ENCODE measurements at regions not wholly inside any gene's neighbourhood (a gene's known extent, or its start where the extent isn't known, plus 50 kb on each side); places are given as distances from the start of the nearest gene placed in this dataset.

DNA sequence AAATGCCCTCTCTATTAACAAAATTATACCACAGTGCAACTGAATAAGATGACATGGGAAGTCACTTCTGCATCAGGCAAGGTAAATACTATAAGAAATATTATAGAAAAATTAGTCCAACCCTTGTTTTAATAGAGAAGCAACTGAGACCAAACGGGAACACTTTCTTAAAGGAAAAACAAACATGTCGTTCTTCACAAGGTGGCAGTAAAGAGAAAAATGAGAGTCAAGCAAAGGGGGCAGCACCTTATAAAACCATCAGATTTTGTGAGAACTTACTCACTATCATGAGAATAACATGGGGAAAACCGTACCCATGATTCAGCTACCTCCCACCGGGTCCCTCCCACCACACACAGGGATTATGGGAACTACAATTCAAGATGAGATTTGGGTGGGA is 481.7 kb upstream of the CRIM1 start:
- H3K27ac ChIP-seq (ENCODE audit: insufficient read depth, low read length, poor library complexity, severe bottlenecking) = no peak overlapping the region
- DNase-seq = no peak
- H3K27me3 ChIP-seq (replicated peaks; ENCODE audit: control insufficient read depth, insufficient read depth, low read length, poor library complexity, severe bottlenecking) = no peaks in the 10 kb centered on the region
- no peaks in the 10 kb centered on the region for H3K36me3 ChIP-seq (ENCODE audit: control insufficient read depth, insufficient read depth, low read length)
- no peaks in the 10 kb centered on the region for H3K4me1 ChIP-seq (ENCODE audit: control insufficient read depth, insufficient read depth, low read length, poor library complexity, severe bottlenecking)
- H3K4me3 ChIP-seq (ENCODE audit: insufficient read depth, low read depth, low read length, poor library complexity, severe bottlenecking) = no peak overlapping the region
- no peaks in the 10 kb centered on the region for H3K9me3 ChIP-seq (ENCODE audit: control insufficient read depth, low read length)

DNA sequence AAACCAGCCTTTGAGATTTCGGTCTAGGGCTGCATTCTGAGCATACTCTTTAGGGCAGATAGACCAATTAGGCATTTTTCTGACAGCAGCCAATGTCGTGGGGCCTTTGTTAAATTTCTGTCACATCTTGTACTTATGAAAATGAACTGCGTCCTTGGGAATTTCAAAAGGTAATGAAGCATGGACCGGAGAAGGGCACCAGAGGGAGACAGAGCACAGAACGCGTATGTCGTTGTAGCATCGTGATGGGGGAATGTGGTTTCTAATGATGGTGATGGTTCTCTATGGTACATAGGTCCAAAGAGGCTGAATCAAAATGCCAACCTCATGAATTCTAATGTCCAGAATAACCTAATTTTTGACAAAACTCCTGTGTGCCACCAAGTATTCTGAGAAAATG is 483.9 kb upstream of the CRIM1 start:
- H3K27me3 ChIP-seq (replicated peaks; ENCODE audit: control insufficient read depth, insufficient read depth, low read length, poor library complexity, severe bottlenecking) = no peaks in the 10 kb centered on the region
- no peak overlapping the region for H3K27ac ChIP-seq (ENCODE audit: insufficient read depth, low read length, poor library complexity, severe bottlenecking)
- DNase-seq = no peak
- H3K4me1 ChIP-seq (ENCODE audit: control insufficient read depth, insufficient read depth, low read length, poor library complexity, severe bottlenecking) = no peaks in the 10 kb centered on the region
- no peaks in the 10 kb centered on the region for H3K9me3 ChIP-seq (ENCODE audit: control insufficient read depth, low read length)
- no peaks in the 10 kb centered on the region for H3K36me3 ChIP-seq (ENCODE audit: control insufficient read depth, insufficient read depth, low read length)
- H3K4me3 ChIP-seq (ENCODE audit: insufficient read depth, low read depth, low read length, poor library complexity, severe bottlenecking) = no peak overlapping the region

DNA sequence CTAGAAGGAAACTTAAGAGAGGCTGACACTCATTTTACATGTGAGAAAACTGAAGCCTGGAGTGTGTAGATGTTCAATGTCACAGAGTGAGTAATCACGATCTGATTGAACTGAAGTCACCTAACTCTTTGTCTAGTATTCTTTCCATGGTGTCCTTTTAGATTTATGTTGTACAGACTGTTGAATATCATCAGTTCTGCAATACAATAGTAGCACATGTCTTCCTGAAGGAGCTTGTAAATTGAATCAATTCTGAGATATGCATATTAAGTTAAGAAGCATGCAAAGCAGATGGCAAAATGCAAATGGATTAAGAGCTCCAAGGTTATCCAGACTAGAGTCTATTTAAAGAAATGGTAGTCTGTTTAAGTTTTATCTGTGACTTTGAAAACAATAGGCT is 484.9 kb upstream of the CRIM1 start:
- no peaks in the 10 kb centered on the region for H3K9me3 ChIP-seq (ENCODE audit: control insufficient read depth, low read length)
- no peaks in the 10 kb centered on the region for H3K4me1 ChIP-seq (ENCODE audit: control insufficient read depth, insufficient read depth, low read length, poor library complexity, severe bottlenecking)
- H3K36me3 ChIP-seq (ENCODE audit: control insufficient read depth, insufficient read depth, low read length) = no peaks in the 10 kb centered on the region
- no peak for DNase-seq
- no peak overlapping the region for H3K27ac ChIP-seq (ENCODE audit: insufficient read depth, low read length, poor library complexity, severe bottlenecking)
- H3K4me3 ChIP-seq (ENCODE audit: insufficient read depth, low read depth, low read length, poor library complexity, severe bottlenecking) = no peak overlapping the region
- H3K27me3 ChIP-seq (replicated peaks; ENCODE audit: control insufficient read depth, insufficient read depth, low read length, poor library complexity, severe bottlenecking) = no peaks in the 10 kb centered on the region

DNA sequence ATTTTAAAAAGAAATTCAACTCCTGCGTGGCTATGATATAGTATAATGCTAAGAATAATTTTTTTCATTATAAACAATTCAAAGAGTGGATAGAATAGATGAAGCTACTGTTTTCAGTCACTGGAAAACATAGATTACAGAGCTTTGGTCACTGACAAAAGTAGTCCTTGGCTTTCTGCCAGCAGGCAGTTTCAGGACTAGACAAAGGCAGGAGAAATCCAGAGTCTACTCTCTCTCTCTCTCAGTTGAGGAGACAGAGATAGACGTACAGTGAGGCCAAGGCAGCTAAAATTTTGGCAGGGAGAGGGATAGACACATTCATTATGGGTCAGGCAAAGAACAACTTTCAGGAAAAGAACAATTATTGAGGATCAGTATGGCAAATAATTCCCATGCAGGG is 491.4 kb upstream of the CRIM1 start:
- Histone ChIP-seq H3K4me3 (ENCODE audit: insufficient read depth, low read depth, low read length, poor library complexity, severe bottlenecking) (no peak overlapping the region), H3K9me3 (ENCODE audit: control insufficient read depth, low read length) (no peaks in the 10 kb centered on the region), H3K4me1 (ENCODE audit: control insufficient read depth, insufficient read depth, low read length, poor library complexity, severe bottlenecking) (no peaks in the 10 kb centered on the region), H3K27ac (ENCODE audit: insufficient read depth, low read length, poor library complexity, severe bottlenecking) (no peak overlapping the region), H3K27me3 (replicated peaks; ENCODE audit: control insufficient read depth, insufficient read depth, low read length, poor library complexity, severe bottlenecking) (no peaks in the 10 kb centered on the region), H3K36me3 (ENCODE audit: control insufficient read depth, insufficient read depth, low read length) (no peaks in the 10 kb centered on the region)
- DNase-seq = no peak

DNA sequence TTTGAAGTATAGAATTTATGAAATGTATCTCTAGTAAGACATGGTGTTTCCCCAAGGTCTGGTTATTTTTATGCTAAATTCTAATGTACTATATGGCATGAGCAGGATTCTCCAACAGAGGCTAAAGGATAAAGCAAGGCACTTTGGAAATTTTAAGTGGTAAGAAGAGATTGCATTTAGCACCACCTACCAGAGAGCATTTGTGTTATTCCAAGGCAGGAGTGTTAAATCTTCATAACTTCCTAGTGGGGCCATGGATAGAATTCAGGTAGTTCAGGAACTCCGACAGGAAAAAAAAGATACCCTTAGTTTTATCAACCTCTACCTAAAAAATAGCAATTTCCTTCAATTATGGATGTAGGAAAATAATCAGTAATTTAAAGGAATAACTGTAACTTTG is 497.4 kb upstream of the CRIM1 start:
- no peaks in the 10 kb centered on the region for H3K27me3 ChIP-seq (replicated peaks; ENCODE audit: control insufficient read depth, insufficient read depth, low read length, poor library complexity, severe bottlenecking)
- no peaks in the 10 kb centered on the region for H3K4me1 ChIP-seq (ENCODE audit: control insufficient read depth, insufficient read depth, low read length, poor library complexity, severe bottlenecking)
- no peaks in the 10 kb centered on the region for H3K9me3 ChIP-seq (ENCODE audit: control insufficient read depth, low read length)
- H3K4me3 ChIP-seq (ENCODE audit: insufficient read depth, low read depth, low read length, poor library complexity, severe bottlenecking) = no peak overlapping the region
- no peaks in the 10 kb centered on the region for H3K36me3 ChIP-seq (ENCODE audit: control insufficient read depth, insufficient read depth, low read length)
- DNase-seq = no peak
- H3K27ac ChIP-seq (ENCODE audit: insufficient read depth, low read length, poor library complexity, severe bottlenecking) = no peak overlapping the region

DNA sequence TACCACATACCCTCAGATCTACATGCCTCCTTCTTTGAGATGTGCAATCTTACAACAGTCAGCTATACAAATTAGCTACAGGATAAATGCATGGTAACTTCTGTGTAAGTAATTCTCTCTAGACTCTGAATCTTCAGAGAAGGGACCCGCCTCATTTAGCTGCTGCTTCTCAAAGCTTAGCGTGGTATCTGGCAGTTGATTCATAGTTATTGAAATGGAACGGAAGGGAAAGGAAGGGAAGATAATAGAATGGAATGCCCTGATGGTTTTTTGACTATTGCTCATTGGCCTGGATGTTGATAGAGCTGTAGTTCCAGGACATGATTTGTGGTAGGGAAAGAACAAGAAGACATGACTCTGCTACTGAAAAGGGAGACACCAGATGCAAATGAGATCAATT is 498.1 kb upstream of the CRIM1 start:
- no peaks in the 10 kb centered on the region for H3K36me3 ChIP-seq (ENCODE audit: control insufficient read depth, insufficient read depth, low read length)
- no peak overlapping the region for H3K4me3 ChIP-seq (ENCODE audit: insufficient read depth, low read depth, low read length, poor library complexity, severe bottlenecking)
- no peak overlapping the region for H3K27ac ChIP-seq (ENCODE audit: insufficient read depth, low read length, poor library complexity, severe bottlenecking)
- no peaks in the 10 kb centered on the region for H3K27me3 ChIP-seq (replicated peaks; ENCODE audit: control insufficient read depth, insufficient read depth, low read length, poor library complexity, severe bottlenecking)
- no peaks in the 10 kb centered on the region for H3K4me1 ChIP-seq (ENCODE audit: control insufficient read depth, insufficient read depth, low read length, poor library complexity, severe bottlenecking)
- no peaks in the 10 kb centered on the region for H3K9me3 ChIP-seq (ENCODE audit: control insufficient read depth, low read length)
- DNase-seq = no peak

DNA sequence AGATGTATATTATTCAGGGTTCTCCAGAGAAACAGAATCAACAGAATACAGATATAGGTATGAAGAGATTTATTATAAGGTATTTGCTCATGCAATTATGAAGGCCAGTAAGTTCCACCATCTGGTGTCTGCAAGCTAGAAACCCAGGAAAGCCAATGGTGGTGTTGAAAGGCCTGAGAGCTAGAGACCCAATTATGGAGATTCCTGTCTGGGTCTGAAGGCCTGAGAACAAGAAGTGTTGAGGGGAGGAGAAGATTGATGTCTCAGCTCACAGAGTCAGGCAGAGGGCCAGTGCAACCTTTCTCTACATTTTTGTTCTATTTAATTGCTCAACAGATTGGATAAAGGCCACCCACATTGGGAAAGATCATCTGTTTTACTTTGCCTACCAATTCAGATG is 524.2 kb upstream of the CRIM1 start:
- Histone ChIP-seq H3K27me3 (replicated peaks; ENCODE audit: control insufficient read depth, insufficient read depth, low read length, poor library complexity, severe bottlenecking) (no peaks in the 10 kb centered on the region), H3K27ac (ENCODE audit: insufficient read depth, low read length, poor library complexity, severe bottlenecking) (no peak overlapping the region), H3K36me3 (ENCODE audit: control insufficient read depth, insufficient read depth, low read length) (no peaks in the 10 kb centered on the region), H3K9me3 (ENCODE audit: control insufficient read depth, low read length) (no peaks in the 10 kb centered on the region), H3K4me1 (ENCODE audit: control insufficient read depth, insufficient read depth, low read length, poor library complexity, severe bottlenecking) (no peaks in the 10 kb centered on the region), H3K4me3 (ENCODE audit: insufficient read depth, low read depth, low read length, poor library complexity, severe bottlenecking) (no peak overlapping the region)
- DNase-seq = no peak

DNA sequence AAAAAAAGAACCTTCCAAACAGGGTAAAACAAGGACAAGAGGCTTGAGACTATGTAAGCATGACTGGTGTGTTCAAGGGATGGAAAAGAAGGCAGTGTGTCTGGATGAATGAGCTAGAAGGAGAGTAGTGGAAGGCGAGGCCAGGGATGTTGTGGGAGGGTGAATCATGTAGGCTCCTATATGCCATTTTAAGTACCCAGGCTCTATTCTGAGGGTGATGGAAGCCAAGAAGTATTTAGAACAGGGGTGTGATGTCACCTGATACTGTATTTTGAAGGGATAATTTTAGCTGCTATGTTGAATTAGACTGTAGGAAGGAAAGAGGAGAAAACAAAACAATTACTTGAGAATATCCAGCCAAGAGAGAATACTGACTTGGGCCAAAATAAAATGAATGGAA is 524.7 kb upstream of the CRIM1 start:
- Histone ChIP-seq H3K9me3 (ENCODE audit: control insufficient read depth, low read length) (no peaks in the 10 kb centered on the region), H3K4me3 (ENCODE audit: insufficient read depth, low read depth, low read length, poor library complexity, severe bottlenecking) (no peak overlapping the region), H3K27me3 (replicated peaks; ENCODE audit: control insufficient read depth, insufficient read depth, low read length, poor library complexity, severe bottlenecking) (no peaks in the 10 kb centered on the region), H3K36me3 (ENCODE audit: control insufficient read depth, insufficient read depth, low read length) (no peaks in the 10 kb centered on the region), H3K4me1 (ENCODE audit: control insufficient read depth, insufficient read depth, low read length, poor library complexity, severe bottlenecking) (no peaks in the 10 kb centered on the region), H3K27ac (ENCODE audit: insufficient read depth, low read length, poor library complexity, severe bottlenecking) (no peak overlapping the region)
- no peak for DNase-seq

DNA sequence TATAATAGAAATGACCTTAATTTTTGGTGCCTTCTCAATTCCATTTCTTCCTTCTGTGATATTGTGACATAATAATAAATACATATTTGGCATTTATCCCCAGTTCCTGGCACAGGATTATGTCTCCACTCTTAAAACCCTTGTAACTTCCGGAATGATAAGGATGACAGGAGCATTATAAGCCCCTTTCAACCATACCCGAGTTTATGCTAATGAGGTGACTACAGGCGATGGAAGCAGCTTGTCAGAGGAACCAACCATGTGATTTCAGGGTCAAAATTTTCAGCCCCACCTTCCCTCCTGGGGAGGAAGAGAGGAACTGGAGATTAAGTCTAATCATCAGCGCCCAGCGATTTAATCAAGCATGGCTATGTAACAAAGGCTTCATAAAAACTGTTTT is 528.5 kb upstream of the CRIM1 start:
- DNase-seq = no peak
- no peaks in the 10 kb centered on the region for H3K9me3 ChIP-seq (ENCODE audit: control insufficient read depth, low read length)
- no peaks in the 10 kb centered on the region for H3K27me3 ChIP-seq (replicated peaks; ENCODE audit: control insufficient read depth, insufficient read depth, low read length, poor library complexity, severe bottlenecking)
- H3K36me3 ChIP-seq (ENCODE audit: control insufficient read depth, insufficient read depth, low read length) = no peaks in the 10 kb centered on the region
- no peak overlapping the region for H3K4me3 ChIP-seq (ENCODE audit: insufficient read depth, low read depth, low read length, poor library complexity, severe bottlenecking)
- no peak overlapping the region for H3K27ac ChIP-seq (ENCODE audit: insufficient read depth, low read length, poor library complexity, severe bottlenecking)
- H3K4me1 ChIP-seq (ENCODE audit: control insufficient read depth, insufficient read depth, low read length, poor library complexity, severe bottlenecking) = no peaks in the 10 kb centered on the region

DNA sequence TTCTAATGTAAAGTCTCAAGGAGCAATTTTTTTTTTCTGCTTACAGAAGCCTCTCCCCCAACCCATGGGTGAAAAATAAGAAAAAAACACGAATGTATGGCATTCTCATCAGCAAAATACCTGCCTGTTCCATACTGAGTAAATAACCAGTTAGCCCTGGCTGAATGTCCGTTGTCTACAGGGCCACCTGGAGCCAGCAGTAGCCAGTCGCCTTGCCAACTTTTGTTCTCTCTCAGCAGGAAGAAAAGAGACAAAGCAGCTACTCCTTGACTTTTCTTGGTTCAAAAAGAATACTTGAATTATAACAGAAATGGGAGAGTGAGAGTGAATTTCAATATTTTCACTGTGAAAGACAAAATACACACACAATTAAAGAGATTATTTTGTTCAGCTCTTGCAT is 532.9 kb upstream of the CRIM1 start:
- no peaks in the 10 kb centered on the region for H3K4me1 ChIP-seq (ENCODE audit: control insufficient read depth, insufficient read depth, low read length, poor library complexity, severe bottlenecking)
- no peak overlapping the region for H3K4me3 ChIP-seq (ENCODE audit: insufficient read depth, low read depth, low read length, poor library complexity, severe bottlenecking)

DNA sequence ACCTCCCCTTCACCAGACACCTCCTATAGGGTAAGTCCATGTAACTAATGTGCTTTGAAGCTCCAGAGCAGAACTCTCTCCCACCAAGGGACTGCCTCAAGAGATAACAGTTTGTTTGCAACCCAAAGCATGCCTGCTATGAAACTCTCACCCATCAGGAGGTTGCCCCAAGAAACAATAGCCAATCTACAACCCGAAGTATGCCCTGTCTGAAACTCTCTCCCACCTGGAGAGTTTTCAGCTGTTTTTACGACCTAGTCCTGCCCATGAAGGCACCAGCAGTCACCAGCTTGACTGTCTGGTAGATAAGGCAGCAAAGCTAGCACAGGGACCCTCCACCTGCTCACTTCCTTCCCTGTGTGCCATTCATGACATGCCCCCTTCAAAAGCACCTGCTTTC is 533.9 kb upstream of the CRIM1 start:
- no peak for DNase-seq
- no peaks in the 10 kb centered on the region for H3K4me1 ChIP-seq (ENCODE audit: control insufficient read depth, insufficient read depth, low read length, poor library complexity, severe bottlenecking)
- no peaks in the 10 kb centered on the region for H3K27me3 ChIP-seq (replicated peaks; ENCODE audit: control insufficient read depth, insufficient read depth, low read length, poor library complexity, severe bottlenecking)
- H3K9me3 ChIP-seq (ENCODE audit: control insufficient read depth, low read length) = no peaks in the 10 kb centered on the region
- no peak overlapping the region for H3K4me3 ChIP-seq (ENCODE audit: insufficient read depth, low read depth, low read length, poor library complexity, severe bottlenecking)
- H3K27ac ChIP-seq (ENCODE audit: insufficient read depth, low read length, poor library complexity, severe bottlenecking) = no peak overlapping the region
- H3K36me3 ChIP-seq (ENCODE audit: control insufficient read depth, insufficient read depth, low read length) = no peaks in the 10 kb centered on the region

More for the DNA sequence above, 532.9 kb upstream of the CRIM1 start:
- Histone ChIP-seq H3K36me3 (ENCODE audit: control insufficient read depth, insufficient read depth, low read length) (no peaks in the 10 kb centered on the region), H3K27ac (ENCODE audit: insufficient read depth, low read length, poor library complexity, severe bottlenecking) (no peak overlapping the region), H3K9me3 (ENCODE audit: control insufficient read depth, low read length) (no peaks in the 10 kb centered on the region), H3K27me3 (replicated peaks; ENCODE audit: control insufficient read depth, insufficient read depth, low read length, poor library complexity, severe bottlenecking) (no peaks in the 10 kb centered on the region)
- no peak for DNase-seq
